ENCODE measurements at regions not wholly inside any gene's neighbourhood (a gene's known extent, or its start where the extent isn't known, plus 50 kb on each side); places are given as distances from the start of the nearest gene placed in this dataset.

GRCh38 chr12:60185060-60185459 is 589.2 kb downstream of the SLC16A7 start:
- TF ChIP-seq CTCF (IDR thresholded peaks at IDR 0.05; ENCODE audit: control extremely low read depth in 1 of 3, insufficient read depth in 1 of 3, low read depth in 1 of 3, low read length in 3 of 3) (no peak), NRF1 (IDR thresholded peaks at IDR 0.05; ENCODE audit: low read depth, low read length) (no peak), JUND (IDR thresholded peaks at IDR 0.05; ENCODE audit: low read length) (no peak)
